ENCODE measurements at regions not wholly inside any gene's neighbourhood (a gene's known extent, or its start where the extent isn't known, plus 50 kb on each side); places are given as distances from the start of the nearest gene placed in this dataset.

DNA sequence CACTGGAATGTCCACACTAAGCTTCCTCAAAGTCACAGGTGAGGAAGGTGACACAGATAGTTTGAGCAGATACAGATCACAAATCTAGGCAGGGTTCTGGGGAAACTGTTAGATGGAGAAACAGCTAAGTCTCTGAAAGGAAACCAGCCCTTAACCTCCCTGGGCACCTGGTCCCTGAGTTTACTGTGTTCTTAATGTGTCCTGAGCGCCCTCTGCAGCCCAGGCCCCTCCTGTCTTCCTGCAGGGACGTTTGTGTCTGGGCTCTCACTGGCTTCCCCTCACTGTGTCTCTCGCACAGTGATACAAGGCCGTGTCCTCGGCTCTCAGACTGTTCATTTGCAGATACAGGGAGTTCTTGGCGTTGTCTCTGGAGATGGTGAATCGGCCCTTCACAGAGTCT, 684.3 kb downstream of the TMEM121 start:
- TF ChIP-seq, protein P1, sequence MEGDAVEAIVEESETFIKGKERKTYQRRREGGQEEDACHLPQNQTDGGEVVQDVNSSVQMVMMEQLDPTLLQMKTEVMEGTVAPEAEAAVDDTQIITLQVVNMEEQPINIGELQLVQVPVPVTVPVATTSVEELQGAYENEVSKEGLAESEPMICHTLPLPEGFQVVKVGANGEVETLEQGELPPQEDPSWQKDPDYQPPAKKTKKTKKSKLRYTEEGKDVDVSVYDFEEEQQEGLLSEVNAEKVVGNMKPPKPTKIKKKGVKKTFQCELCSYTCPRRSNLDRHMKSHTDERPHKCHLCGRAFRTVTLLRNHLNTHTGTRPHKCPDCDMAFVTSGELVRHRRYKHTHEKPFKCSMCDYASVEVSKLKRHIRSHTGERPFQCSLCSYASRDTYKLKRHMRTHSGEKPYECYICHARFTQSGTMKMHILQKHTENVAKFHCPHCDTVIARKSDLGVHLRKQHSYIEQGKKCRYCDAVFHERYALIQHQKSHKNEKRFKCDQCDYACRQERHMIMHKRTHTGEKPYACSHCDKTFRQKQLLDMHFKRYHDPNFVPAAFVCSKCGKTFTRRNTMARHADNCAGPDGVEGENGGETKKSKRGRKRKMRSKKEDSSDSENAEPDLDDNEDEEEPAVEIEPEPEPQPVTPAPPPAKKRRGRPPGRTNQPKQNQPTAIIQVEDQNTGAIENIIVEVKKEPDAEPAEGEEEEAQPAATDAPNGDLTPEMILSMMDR (conservative IDR thresholded peaks at IDR 0.05), result no peak; the same call in 1 of the 2 replicates
- H3K27ac ChIP-seq, result no peak overlapping the region

DNA sequence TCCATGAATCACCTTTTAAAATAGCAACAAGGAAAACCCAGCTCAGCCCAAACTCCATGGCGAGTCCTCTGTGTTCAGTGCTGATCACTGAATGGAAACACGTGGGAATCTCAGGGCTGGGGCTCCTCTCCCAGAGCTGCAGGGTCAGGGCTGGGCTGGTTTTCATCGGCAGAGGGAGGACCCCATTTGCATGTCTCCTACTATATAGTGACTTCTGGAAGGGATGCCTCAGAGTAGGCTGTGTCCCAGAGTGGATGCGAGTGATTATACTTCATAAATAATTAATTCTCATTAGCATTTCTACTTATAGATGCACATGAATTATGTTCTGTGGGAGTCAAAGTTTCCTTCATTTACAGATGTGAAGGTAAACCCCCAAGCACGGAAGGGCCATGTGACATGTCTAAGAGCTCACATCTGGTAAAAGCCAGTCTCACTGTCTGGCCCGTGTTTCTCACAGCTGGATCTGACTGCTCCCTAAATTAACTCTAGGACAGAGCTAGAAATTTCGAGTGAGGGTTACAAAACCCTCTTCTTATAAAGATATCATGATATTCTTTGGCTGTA, 685.0 kb downstream of the TMEM121 start:
- H3K27ac ChIP-seq, result no peak overlapping the region
- TF ChIP-seq, protein P1 (conservative IDR thresholded peaks at IDR 0.05), result no peak

DNA sequence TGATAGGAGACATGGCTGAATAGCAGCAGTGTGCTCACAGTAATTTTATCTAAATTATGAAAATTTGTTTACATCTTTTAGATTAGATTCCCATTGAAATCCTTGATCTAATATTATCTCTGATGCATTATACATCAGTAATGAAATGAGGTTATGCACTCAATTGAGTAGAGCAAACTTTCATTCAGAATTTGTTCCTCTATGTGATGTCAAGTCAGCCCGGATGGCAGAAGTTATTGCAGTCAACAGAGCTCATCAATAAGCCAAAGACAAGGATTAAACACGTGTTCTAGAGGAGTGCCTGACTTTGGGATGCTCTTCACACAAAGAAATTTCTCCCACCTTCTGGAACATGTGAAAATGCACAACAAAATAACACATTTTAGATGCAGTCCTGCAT, 688.8 kb downstream of the TMEM121 start:
- TF ChIP-seq, protein P1 (conservative IDR thresholded peaks at IDR 0.05), result no peak
- no peak overlapping the region for H3K27ac ChIP-seq

DNA sequence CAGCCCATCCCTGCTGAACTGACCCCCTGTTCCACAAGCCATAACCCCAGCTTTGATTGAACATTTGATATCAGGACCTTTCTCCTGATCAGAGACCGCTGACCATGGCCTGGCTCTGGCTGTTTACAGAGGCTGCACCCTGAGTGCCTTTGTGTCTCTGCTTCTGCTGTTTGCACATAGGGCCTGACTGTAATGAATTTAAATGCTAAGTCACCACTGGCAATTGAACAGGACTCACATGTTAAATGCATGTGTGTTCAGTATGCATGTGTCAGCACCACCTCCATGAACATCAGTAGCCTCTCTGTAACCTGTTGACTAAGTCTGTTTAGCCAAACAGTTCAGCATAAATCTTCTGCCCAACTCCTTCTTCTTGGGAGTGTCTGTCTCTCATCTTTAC, 690.3 kb downstream of the TMEM121 start:
- H3K27ac ChIP-seq, result no peak overlapping the region
- TF ChIP-seq, protein P1 (conservative IDR thresholded peaks at IDR 0.05), result no peak

DNA sequence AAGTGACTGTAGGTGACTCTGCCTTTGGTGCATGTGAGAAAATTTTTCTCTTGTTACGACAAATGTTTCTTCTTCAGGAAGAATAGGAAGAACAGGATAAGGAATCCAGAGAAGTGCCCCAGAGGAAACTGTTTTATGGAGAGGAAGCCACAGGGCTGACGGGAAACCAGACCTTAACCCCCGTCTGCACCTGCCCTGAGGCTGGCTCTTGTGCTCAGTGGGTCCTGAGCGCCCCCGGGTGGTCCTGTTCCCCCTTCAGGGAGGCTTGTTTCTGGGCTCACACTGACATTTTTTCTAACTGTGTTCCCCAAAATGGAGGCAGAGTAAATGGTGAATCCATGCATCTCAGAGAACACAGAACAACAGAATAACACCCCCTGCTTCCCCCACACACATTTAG, 691.8 kb downstream of the TMEM121 start:
- TF ChIP-seq, protein P1 (conservative IDR thresholded peaks at IDR 0.05), result no peak
- H3K27ac ChIP-seq, result no peak overlapping the region

DNA sequence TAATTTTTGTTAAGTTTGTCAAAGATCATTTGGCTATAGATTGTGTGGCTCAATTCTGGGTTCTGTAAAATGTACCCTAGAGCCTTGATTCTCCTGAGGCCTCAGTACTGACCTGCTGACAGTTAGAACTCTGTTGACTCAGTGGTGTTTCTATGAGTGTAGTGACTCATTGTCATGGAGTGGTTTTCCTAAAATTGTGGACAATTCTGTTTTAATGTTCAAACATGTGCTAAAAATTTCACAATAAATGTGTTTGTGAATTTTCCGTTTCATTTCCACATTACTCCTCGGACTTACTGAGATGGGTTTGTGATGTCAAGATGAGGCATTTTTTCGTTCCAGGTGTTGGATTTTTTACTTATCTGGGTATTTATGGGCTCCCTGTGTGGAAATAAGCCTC, 695.9 kb downstream of the TMEM121 start:
- TF ChIP-seq, protein P1 (conservative IDR thresholded peaks at IDR 0.05), result no peak
- no peak overlapping the region for H3K27ac ChIP-seq

DNA sequence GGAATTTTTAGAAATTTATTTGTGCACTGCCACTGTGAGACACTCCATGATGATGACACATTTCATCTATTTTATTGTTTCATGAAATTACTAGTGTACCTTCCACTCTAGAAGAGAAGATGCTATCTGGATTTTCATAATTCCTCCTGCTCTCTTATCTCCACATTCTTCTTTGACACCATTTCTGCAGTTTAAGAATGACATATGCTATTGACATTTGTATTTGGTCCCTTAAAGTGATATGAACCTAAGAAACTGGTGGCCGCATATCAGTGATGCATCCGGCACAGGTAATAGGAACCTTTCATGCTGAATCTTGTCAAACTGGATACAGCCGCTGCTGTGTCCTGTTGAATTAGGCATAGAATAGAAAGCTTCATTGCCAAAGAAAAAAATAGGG, 696.3 kb downstream of the TMEM121 start:
- no peak overlapping the region for H3K27ac ChIP-seq
- TF ChIP-seq, protein P1 (conservative IDR thresholded peaks at IDR 0.05), result no peak

All from VCaP (cell line).